Liver (tissue), 8 donors: ENCODE measurements at regions not wholly inside any gene's neighbourhood (a gene's known extent, or its start where the extent isn't known, plus 50 kb on each side); places are given as distances from the start of the nearest gene placed in this dataset.

Experiments
- DNase-seq: peaks from one replicate; pipeline ENCODE4 v3.0.0-alpha.2; 2017; ENCODE audit warnings: low spot score
- H3K27ac ChIP-seq, 2 donors: one replicate each; pipeline ENCODE4 v1.7.0; 2013; ENCODE audit warnings: inconsistent platforms in 2 of 2, low read length in 2 of 2, control low read depth in 1 of 2, low read depth in 1 of 2, mild to moderate bottlenecking in 1 of 2
- H3K27me3 ChIP-seq, 4 donors: one replicate each; pipeline versions ENCODE4 v1.6.1 to v1.7.0; 2013; ENCODE audit warnings: low read length in 3 of 4, inconsistent platforms in 1 of 4, mild to moderate bottlenecking in 1 of 4, moderate library complexity in 1 of 4; ENCODE audit not compliant: control insufficient read depth in 4 of 4, insufficient read depth in 4 of 4
- H3K36me3 ChIP-seq, 4 donors: one replicate each; pipeline versions ENCODE4 v1.6.1 to v1.7.0; 2013; ENCODE audit warnings: low read length in 3 of 4, mild to moderate bottlenecking in 3 of 4, low read depth in 1 of 4, moderate library complexity in 1 of 4; ENCODE audit not compliant: control insufficient read depth in 4 of 4, insufficient read depth in 3 of 4
- H3K4me1 ChIP-seq, 4 donors: one replicate each; pipeline versions ENCODE4 v1.6.1 to v1.7.0; 2013; ENCODE audit warnings: low read length in 3 of 4, mild to moderate bottlenecking in 3 of 4, moderate library complexity in 1 of 4; ENCODE audit not compliant: control insufficient read depth in 4 of 4, insufficient read depth in 4 of 4
- H3K4me3 ChIP-seq, 3 donors: one replicate each; pipeline versions ENCODE4 v1.6.1 to v1.7.0; 2013; ENCODE audit warnings: low read length in 3 of 3, control low read depth in 1 of 3, low read depth in 1 of 3, mild to moderate bottlenecking in 1 of 3
- H3K9ac ChIP-seq, 2 donors: one replicate each; pipeline ENCODE4 v1.7.0; 2013; ENCODE audit warnings: low read length in 2 of 2, mild to moderate bottlenecking in 2 of 2, moderate library complexity in 2 of 2, control low read depth in 1 of 2, low read depth in 1 of 2
- H3K9me3 ChIP-seq, 4 donors: one replicate each; pipeline versions ENCODE4 v1.6.1 to v1.7.0; 2013; ENCODE audit warnings: low read length in 3 of 4; ENCODE audit not compliant: control insufficient read depth in 4 of 4
- EGR1 ChIP-seq, 2 donors: IDR thresholded peaks; 2 replicates each; pipeline ENCODE4 v1.6.1; 2016 to 2018; ENCODE audit warnings: antibody characterized with exemption in 2 of 2, low read depth in 2 of 2
- FOXA1 ChIP-seq: IDR thresholded peaks from 2 replicates; pipeline ENCODE4 v1.6.1; 2016; ENCODE audit warnings: antibody characterized with exemption
- FOXA2 ChIP-seq: IDR thresholded peaks from 2 replicates; pipeline ENCODE4 v1.6.1; 2016; ENCODE audit warnings: antibody characterized with exemption
- GABPA ChIP-seq, 2 donors: IDR thresholded peaks in 1 of 2; conservative IDR thresholded peaks in 1 of 2; 2 replicates each; pipeline ENCODE4 v1.6.1; 2016; ENCODE audit warnings: antibody characterized with exemption in 2 of 2, mild to moderate bottlenecking in 1 of 2, moderate library complexity in 1 of 2
- HNF4A ChIP-seq, 2 donors: conservative IDR thresholded peaks; 2 replicates each; pipeline ENCODE4 v1.6.1; 2016; ENCODE audit warnings: antibody characterized with exemption in 2 of 2, mild to moderate bottlenecking in 2 of 2
- HNF4G ChIP-seq: IDR thresholded peaks from 2 replicates; pipeline ENCODE4 v1.6.1; 2016; ENCODE audit warnings: antibody characterized with exemption
- JUND ChIP-seq, 2 donors: IDR thresholded peaks; 2 replicates each; pipeline ENCODE4 v1.6.1; 2016; ENCODE audit warnings: antibody characterized with exemption in 2 of 2
- NR2F2 ChIP-seq: IDR thresholded peaks from 2 replicates; pipeline ENCODE4 v1.6.1; 2016; ENCODE audit warnings: antibody characterized with exemption
- RAD21 ChIP-seq, 2 donors: IDR thresholded peaks; 2 replicates each; pipeline ENCODE4 v1.6.1; 2016; ENCODE audit warnings: antibody characterized with exemption in 2 of 2, mild to moderate bottlenecking in 2 of 2
- RXRA ChIP-seq, 2 donors: IDR thresholded peaks; 2 replicates each; pipeline ENCODE4 v1.6.1; 2017 to 2018; ENCODE audit warnings: antibody characterized with exemption in 2 of 2, mild to moderate bottlenecking in 1 of 2
- SP1 ChIP-seq: IDR thresholded peaks from 2 replicates; pipeline ENCODE4 v1.6.1; 2018; ENCODE audit warnings: antibody characterized with exemption, mild to moderate bottlenecking
- TAF1 ChIP-seq: conservative IDR thresholded peaks from 2 replicates; pipeline ENCODE4 v1.6.1; 2016; ENCODE audit warnings: antibody characterized with exemption, mild to moderate bottlenecking
- YY1 ChIP-seq: IDR thresholded peaks from 2 replicates; pipeline ENCODE4 v1.6.1; 2016; ENCODE audit warnings: antibody characterized with exemption, mild to moderate bottlenecking
- WGBS: extraction: QIAGEN DNeasy Blood & Tissue Kit; methylation state at CpG from one replicate; pipeline ENCODE4 v1.1.7; 2013; 5-methylcytosine and 5-hydroxymethylcytosine counted together
- TF ChIP-seq, protein P1 (sequence below): IDR thresholded peaks from 2 replicates; pipeline ENCODE4 v1.6.1; 2016; ENCODE audit warnings: antibody characterized with exemption
- TF ChIP-seq, protein P2 (sequence below): IDR thresholded peaks from 2 replicates; pipeline ENCODE4 v1.6.1; 2016; ENCODE audit warnings: antibody characterized with exemption
- TF ChIP-seq, protein P3 (sequence below): IDR thresholded peaks from 2 replicates; pipeline ENCODE4 v1.6.1; 2016; ENCODE audit warnings: antibody characterized with exemption
- TF ChIP-seq, protein P4 (sequence below): IDR thresholded peaks from 2 replicates; pipeline ENCODE4 v1.6.1; 2016; ENCODE audit warnings: antibody characterized with exemption, mild to moderate bottlenecking
- TF ChIP-seq, protein P5 (sequence below): fragments of 150-350 bp; IDR thresholded peaks from 2 replicates; pipeline ENCODE4 v1.5.1; 2017; ENCODE audit warnings: improper control_type of control experiment, low read depth, low read length; ENCODE audit not compliant: missing input control
- donor health status: healthy.
- donor health status: healthy.
- donor health status: healthy.
- donor health status: healthy.
- donor health status: healthy.

DNA sequence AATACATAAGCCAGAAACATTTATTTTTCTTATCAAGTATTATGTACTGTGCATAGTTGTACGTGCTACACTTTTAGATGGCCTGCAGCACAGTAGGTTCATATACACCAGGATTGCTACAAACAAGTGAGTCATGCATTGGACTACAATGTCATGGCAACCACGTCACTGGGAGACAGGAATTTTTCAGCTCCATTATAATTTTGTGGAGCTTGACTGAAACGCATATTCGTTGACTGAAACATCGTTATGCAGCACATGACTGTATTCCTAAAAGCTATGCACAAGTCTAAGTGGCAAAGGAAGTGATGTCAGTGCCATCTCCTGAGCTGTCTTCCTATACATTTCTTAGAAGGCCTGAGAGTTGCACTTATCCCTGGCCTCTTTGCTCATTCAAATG, 871.8 kb downstream of the IPMK start:
- no peaks in the 10 kb centered on the region for H3K9me3 ChIP-seq
- H3K27ac ChIP-seq: no peak overlapping the region
- H3K4me3 ChIP-seq: no peak overlapping the region
- no peak overlapping the region for H3K9ac ChIP-seq
- H3K4me1 ChIP-seq: no peaks in the 10 kb centered on the region
- H3K27me3 ChIP-seq: no peaks in the 10 kb centered on the region
- H3K36me3 ChIP-seq: no peaks in the 10 kb centered on the region
- no peak for TF ChIP-seq JUND (IDR thresholded peaks at IDR 0.05)
- TF ChIP-seq GABPA (IDR thresholded peaks at IDR 0.05 in 1 of 2, conservative IDR thresholded peaks at IDR 0.05 in 1 of 2): no peak
- TF ChIP-seq EGR1 (IDR thresholded peaks at IDR 0.05; ENCODE audit: low read depth in 2 of 2): no peak
- no peak for TF ChIP-seq FOXA1
- TF ChIP-seq, protein P1, sequence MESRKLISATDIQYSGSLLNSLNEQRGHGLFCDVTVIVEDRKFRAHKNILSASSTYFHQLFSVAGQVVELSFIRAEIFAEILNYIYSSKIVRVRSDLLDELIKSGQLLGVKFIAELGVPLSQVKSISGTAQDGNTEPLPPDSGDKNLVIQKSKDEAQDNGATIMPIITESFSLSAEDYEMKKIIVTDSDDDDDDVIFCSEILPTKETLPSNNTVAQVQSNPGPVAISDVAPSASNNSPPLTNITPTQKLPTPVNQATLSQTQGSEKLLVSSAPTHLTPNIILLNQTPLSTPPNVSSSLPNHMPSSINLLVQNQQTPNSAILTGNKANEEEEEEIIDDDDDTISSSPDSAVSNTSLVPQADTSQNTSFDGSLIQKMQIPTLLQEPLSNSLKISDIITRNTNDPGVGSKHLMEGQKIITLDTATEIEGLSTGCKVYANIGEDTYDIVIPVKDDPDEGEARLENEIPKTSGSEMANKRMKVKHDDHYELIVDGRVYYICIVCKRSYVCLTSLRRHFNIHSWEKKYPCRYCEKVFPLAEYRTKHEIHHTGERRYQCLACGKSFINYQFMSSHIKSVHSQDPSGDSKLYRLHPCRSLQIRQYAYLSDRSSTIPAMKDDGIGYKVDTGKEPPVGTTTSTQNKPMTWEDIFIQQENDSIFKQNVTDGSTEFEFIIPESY: no peak
- TF ChIP-seq, protein P2, sequence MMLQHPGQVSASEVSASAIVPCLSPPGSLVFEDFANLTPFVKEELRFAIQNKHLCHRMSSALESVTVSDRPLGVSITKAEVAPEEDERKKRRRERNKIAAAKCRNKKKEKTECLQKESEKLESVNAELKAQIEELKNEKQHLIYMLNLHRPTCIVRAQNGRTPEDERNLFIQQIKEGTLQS: no peak
- TF ChIP-seq RXRA (IDR thresholded peaks at IDR 0.05): no peak
- no peak for TF ChIP-seq YY1
- TF ChIP-seq HNF4A (conservative IDR thresholded peaks at IDR 0.05): no peak
- no peak for TF ChIP-seq SP1
- TF ChIP-seq TAF1: no peak
- TF ChIP-seq RAD21 (IDR thresholded peaks at IDR 0.05): no peak
- TF ChIP-seq, protein P3, sequence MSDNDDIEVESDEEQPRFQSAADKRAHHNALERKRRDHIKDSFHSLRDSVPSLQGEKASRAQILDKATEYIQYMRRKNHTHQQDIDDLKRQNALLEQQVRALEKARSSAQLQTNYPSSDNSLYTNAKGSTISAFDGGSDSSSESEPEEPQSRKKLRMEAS: no peak
- 73% methylated on average over 5 of the region's 5 CpGs for WGBS
- no peak for DNase-seq

DNA sequence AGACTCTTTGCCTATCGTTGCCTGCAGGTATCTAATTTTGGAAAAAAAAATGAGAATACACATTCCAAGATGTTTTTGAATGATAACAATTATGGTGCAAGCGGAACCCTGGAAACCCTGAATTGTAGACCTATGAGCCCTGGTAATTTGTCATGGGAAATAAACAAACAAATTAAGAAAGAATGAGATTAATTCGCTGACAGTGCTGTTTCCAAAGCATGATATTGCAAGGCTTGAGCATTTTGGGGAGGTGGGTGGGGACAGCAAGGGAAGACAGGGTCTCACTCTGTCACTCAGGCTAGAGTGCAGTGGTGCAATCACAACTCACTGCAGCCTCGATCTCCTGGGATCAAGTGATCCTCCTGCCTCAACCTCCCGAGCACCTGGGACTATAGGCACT, 900.3 kb downstream of the IPMK start:
- Histone ChIP-seq H3K9ac (no peak overlapping the region), H3K27me3 (no peaks in the 10 kb centered on the region), H3K9me3 (no peaks in the 10 kb centered on the region), H3K4me1 (no peaks in the 10 kb centered on the region), H3K4me3 (no peak overlapping the region), H3K27ac (no peak overlapping the region), H3K36me3 (no peaks in the 10 kb centered on the region)
- TF ChIP-seq, protein P3: no peak
- TF ChIP-seq FOXA2 (no peak), RAD21 (IDR thresholded peaks at IDR 0.05) (no peak), GABPA (IDR thresholded peaks at IDR 0.05 in 1 of 2, conservative IDR thresholded peaks at IDR 0.05 in 1 of 2) (no peak), JUND (IDR thresholded peaks at IDR 0.05) (no peak), HNF4A (conservative IDR thresholded peaks at IDR 0.05) (no peak), FOXA1 (no peak), RXRA (IDR thresholded peaks at IDR 0.05) (no peak), YY1 (no peak), HNF4G (no peak), EGR1 (IDR thresholded peaks at IDR 0.05; ENCODE audit: low read depth in 2 of 2) (no peak), SP1 (no peak), TAF1 (no peak), NR2F2 (no peak)
- TF ChIP-seq, protein P4, sequence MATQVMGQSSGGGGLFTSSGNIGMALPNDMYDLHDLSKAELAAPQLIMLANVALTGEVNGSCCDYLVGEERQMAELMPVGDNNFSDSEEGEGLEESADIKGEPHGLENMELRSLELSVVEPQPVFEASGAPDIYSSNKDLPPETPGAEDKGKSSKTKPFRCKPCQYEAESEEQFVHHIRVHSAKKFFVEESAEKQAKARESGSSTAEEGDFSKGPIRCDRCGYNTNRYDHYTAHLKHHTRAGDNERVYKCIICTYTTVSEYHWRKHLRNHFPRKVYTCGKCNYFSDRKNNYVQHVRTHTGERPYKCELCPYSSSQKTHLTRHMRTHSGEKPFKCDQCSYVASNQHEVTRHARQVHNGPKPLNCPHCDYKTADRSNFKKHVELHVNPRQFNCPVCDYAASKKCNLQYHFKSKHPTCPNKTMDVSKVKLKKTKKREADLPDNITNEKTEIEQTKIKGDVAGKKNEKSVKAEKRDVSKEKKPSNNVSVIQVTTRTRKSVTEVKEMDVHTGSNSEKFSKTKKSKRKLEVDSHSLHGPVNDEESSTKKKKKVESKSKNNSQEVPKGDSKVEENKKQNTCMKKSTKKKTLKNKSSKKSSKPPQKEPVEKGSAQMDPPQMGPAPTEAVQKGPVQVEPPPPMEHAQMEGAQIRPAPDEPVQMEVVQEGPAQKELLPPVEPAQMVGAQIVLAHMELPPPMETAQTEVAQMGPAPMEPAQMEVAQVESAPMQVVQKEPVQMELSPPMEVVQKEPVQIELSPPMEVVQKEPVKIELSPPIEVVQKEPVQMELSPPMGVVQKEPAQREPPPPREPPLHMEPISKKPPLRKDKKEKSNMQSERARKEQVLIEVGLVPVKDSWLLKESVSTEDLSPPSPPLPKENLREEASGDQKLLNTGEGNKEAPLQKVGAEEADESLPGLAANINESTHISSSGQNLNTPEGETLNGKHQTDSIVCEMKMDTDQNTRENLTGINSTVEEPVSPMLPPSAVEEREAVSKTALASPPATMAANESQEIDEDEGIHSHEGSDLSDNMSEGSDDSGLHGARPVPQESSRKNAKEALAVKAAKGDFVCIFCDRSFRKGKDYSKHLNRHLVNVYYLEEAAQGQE: no peak
- TF ChIP-seq, protein P1: no peak
- TF ChIP-seq, protein P2: no peak
- TF ChIP-seq, protein P5, sequence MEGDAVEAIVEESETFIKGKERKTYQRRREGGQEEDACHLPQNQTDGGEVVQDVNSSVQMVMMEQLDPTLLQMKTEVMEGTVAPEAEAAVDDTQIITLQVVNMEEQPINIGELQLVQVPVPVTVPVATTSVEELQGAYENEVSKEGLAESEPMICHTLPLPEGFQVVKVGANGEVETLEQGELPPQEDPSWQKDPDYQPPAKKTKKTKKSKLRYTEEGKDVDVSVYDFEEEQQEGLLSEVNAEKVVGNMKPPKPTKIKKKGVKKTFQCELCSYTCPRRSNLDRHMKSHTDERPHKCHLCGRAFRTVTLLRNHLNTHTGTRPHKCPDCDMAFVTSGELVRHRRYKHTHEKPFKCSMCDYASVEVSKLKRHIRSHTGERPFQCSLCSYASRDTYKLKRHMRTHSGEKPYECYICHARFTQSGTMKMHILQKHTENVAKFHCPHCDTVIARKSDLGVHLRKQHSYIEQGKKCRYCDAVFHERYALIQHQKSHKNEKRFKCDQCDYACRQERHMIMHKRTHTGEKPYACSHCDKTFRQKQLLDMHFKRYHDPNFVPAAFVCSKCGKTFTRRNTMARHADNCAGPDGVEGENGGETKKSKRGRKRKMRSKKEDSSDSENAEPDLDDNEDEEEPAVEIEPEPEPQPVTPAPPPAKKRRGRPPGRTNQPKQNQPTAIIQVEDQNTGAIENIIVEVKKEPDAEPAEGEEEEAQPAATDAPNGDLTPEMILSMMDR: no peak
- 62% methylated on average over 5 of the region's 5 CpGs for WGBS
- DNase-seq: no peak
